ENCODE measurements at regions not wholly inside any gene's neighbourhood (a gene's known extent, or its start where the extent isn't known, plus 50 kb on each side); places are given as distances from the start of the nearest gene placed in this dataset.

- no peaks in the 10 kb centered on the region for H3K27me3 ChIP-seq (ENCODE audit: control insufficient read depth, insufficient read depth, low read length)
- H3K36me3 ChIP-seq (ENCODE audit: control insufficient read depth, insufficient read depth, low read length): no peaks in the 10 kb centered on the region
- TF ChIP-seq, protein P1, sequence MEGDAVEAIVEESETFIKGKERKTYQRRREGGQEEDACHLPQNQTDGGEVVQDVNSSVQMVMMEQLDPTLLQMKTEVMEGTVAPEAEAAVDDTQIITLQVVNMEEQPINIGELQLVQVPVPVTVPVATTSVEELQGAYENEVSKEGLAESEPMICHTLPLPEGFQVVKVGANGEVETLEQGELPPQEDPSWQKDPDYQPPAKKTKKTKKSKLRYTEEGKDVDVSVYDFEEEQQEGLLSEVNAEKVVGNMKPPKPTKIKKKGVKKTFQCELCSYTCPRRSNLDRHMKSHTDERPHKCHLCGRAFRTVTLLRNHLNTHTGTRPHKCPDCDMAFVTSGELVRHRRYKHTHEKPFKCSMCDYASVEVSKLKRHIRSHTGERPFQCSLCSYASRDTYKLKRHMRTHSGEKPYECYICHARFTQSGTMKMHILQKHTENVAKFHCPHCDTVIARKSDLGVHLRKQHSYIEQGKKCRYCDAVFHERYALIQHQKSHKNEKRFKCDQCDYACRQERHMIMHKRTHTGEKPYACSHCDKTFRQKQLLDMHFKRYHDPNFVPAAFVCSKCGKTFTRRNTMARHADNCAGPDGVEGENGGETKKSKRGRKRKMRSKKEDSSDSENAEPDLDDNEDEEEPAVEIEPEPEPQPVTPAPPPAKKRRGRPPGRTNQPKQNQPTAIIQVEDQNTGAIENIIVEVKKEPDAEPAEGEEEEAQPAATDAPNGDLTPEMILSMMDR (IDR thresholded peaks at IDR 0.05; ENCODE audit: insufficient read depth, low read length, poor library complexity, severe bottlenecking): no peak
- DNase-seq (ENCODE audit: low read depth): no peak
- no peak overlapping the region for H3K4me3 ChIP-seq (ENCODE audit: low read depth, low read length)
Observed at GRCh38 chr10:124346831-124347230, 71.9 kb downstream of the OAT start.

GRCh38 chr10:124345521-124345920 lies 73.2 kb downstream of the OAT start:
- Histone ChIP-seq H3K36me3 (ENCODE audit: control insufficient read depth, insufficient read depth, low read length) (no peaks in the 10 kb centered on the region), H3K27me3 (ENCODE audit: control insufficient read depth, insufficient read depth, low read length) (no peaks in the 10 kb centered on the region), H3K4me3 (ENCODE audit: low read depth, low read length) (no peak overlapping the region)
- TF ChIP-seq, protein P1 (IDR thresholded peaks at IDR 0.05; ENCODE audit: insufficient read depth, low read length, poor library complexity, severe bottlenecking): no peak
- DNase-seq (ENCODE audit: low read depth): no peak

GRCh38 chr10:124344931-124345330 lies 73.8 kb downstream of the OAT start:
- H3K4me3 ChIP-seq (ENCODE audit: low read depth, low read length): no peak overlapping the region
- no peaks in the 10 kb centered on the region for H3K36me3 ChIP-seq (ENCODE audit: control insufficient read depth, insufficient read depth, low read length)
- no peaks in the 10 kb centered on the region for H3K27me3 ChIP-seq (ENCODE audit: control insufficient read depth, insufficient read depth, low read length)
- TF ChIP-seq, protein P1 (IDR thresholded peaks at IDR 0.05; ENCODE audit: insufficient read depth, low read length, poor library complexity, severe bottlenecking): no peak
- no peak for DNase-seq (ENCODE audit: low read depth)

DNA sequence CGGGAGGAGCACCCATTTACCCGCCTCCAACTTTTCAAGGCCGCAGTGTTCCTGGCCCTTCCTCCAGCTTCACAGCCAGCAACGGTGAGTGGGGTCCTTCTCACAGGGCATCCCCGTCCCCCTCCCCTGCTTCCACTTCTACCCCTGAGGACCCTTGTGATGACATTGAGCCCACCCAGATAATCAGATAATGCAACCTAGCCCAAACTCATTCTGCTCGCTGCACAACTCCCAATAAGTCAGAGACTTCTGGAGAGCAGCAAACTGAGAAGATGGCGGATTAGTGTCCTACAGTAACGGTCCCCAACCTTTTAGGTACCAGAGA lies 74.5 kb downstream of the OAT start:
- no peaks in the 10 kb centered on the region for H3K27me3 ChIP-seq (ENCODE audit: control insufficient read depth, insufficient read depth, low read length)
- no peaks in the 10 kb centered on the region for H3K36me3 ChIP-seq (ENCODE audit: control insufficient read depth, insufficient read depth, low read length)
- no peak overlapping the region for H3K4me3 ChIP-seq (ENCODE audit: low read depth, low read length)
- no peak for DNase-seq (ENCODE audit: low read depth)
- TF ChIP-seq, protein P1 (IDR thresholded peaks at IDR 0.05; ENCODE audit: insufficient read depth, low read length, poor library complexity, severe bottlenecking): no peak

DNA sequence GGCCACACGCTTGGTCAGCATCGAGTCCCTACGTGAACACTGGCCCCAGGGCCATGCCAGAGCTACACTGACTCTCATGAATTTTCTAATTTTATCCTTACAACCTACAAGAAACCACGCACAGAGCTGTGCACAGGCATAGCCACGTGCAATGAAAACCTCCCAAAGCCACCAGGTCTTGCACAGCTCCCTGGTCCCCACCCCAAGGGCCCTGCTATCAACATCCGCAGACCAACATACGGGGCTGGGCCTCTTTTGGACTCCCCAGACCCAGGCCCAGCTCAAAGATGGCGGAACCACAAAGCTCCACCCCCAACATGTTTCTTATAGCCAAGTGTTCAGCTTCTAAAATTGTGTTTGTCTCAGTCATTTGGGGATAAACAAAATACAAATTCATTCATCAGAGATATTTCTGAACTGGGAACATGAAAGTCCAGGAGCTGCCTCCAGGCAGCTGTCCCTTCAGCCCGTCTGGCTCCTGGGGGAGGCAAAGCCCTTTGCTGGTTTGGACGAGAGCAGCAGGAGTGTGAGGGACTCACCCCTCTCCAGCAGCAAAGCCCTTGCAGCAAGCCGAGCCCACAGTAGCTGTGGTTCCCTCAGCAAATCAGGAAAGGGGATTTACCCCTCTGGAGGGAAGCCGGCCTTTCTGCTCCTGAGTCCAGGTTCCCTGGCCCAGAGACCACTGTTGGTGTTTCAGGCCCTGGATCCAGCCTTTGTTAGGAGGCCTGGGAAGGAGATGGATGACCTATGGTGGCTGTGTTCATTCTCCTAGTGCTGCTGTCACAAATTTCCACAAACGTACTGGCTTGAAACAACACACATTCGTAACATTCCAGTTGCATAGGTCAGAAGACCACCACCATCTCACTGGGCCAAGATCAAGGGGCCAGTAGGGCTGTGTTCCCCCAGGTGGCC lies 75.1 kb downstream of the OAT start:
- Histone ChIP-seq H3K36me3 (ENCODE audit: control insufficient read depth, insufficient read depth, low read length) (no peaks in the 10 kb centered on the region), H3K4me3 (ENCODE audit: low read depth, low read length) (no peak overlapping the region), H3K27me3 (ENCODE audit: control insufficient read depth, insufficient read depth, low read length) (no peaks in the 10 kb centered on the region)
- no peak for DNase-seq (ENCODE audit: low read depth)
- TF ChIP-seq, protein P1 (IDR thresholded peaks at IDR 0.05; ENCODE audit: insufficient read depth, low read length, poor library complexity, severe bottlenecking): no peak

GRCh38 chr10:124342821-124343170 lies 75.9 kb downstream of the OAT start:
- H3K27me3 ChIP-seq (ENCODE audit: control insufficient read depth, insufficient read depth, low read length): peaks cover 2% of the 10 kb centered on the region
- no peaks in the 10 kb centered on the region for H3K36me3 ChIP-seq (ENCODE audit: control insufficient read depth, insufficient read depth, low read length)
- no peak for DNase-seq (ENCODE audit: low read depth)
- no peak overlapping the region for H3K4me3 ChIP-seq (ENCODE audit: low read depth, low read length)
- TF ChIP-seq, protein P1 (IDR thresholded peaks at IDR 0.05; ENCODE audit: insufficient read depth, low read length, poor library complexity, severe bottlenecking): no peak

All from kidney epithelial cell (primary cell).